H1 (cell line): ENCODE measurements at regions not wholly inside any gene's neighbourhood (a gene's known extent, or its start where the extent isn't known, plus 50 kb on each side); places are given as distances from the start of the nearest gene placed in this dataset.

Experiments used
- CTCF ChIA-PET: fragments of 300-600 bp; sonication (Branson Sonifier 250); formaldehyde crosslinking; loops from one replicate; lab custom pipeline; 2021; ENCODE audit not compliant: partially characterized antibody; lab: Charles Lee
- POLR2A ChIA-PET: fragments of 300-600 bp; sonication (Branson Sonifier 250); formaldehyde crosslinking; loops from one replicate; lab custom pipeline; 2021; ENCODE audit warnings: inconsistent platforms; ENCODE audit not compliant: partially characterized antibody; lab: Charles Lee
- DNase-seq, 2 experiments: peaks; one replicate each; pipeline versions ENCODE4 v3.0.0 to v3.0.0-alpha.2; 2010 to 2022; ENCODE audit warnings: low spot score in 2 of 2, low read depth in 1 of 2, mixed read lengths in 1 of 2
- FAIRE-seq: peaks from 2 replicates; lab custom pipeline; 2011; peaks lifted over from hg19 to GRCh38; lab: Jason Lieb, UNC
- H2AFZ ChIP-seq: 2 replicates; pipeline ENCODE4 v1.8.1; 2012; ENCODE audit warnings: low read length, inconsistent platforms
- H2AK5ac ChIP-seq: 2 replicates; pipeline ENCODE4 v1.6.1; 2013; ENCODE audit warnings: low read depth, low read length
- H2BK120ac ChIP-seq: replicated peaks from 2 replicates; pipeline ENCODE3; 2013; ENCODE audit warnings: low read depth, low read length, inconsistent platforms
- H2BK12ac ChIP-seq: 2 replicates; pipeline ENCODE4 v1.6.1; 2013; ENCODE audit warnings: low read depth, low read length
- H2BK15ac ChIP-seq: 2 replicates; pipeline ENCODE4 v1.6.1; 2013; ENCODE audit warnings: low read length
- H2BK20ac ChIP-seq: 2 replicates; pipeline ENCODE4 v1.6.1; 2013; ENCODE audit warnings: low read length
- H2BK5ac ChIP-seq: 2 replicates; pipeline ENCODE4 v1.6.1; 2013; ENCODE audit warnings: low read depth, low read length
- H3K14ac ChIP-seq: 2 replicates; pipeline ENCODE4 v1.6.1; 2013; ENCODE audit warnings: inconsistent platforms; ENCODE audit not compliant: insufficient read length
- H3K18ac ChIP-seq: 2 replicates; pipeline ENCODE4 v1.6.1; 2013; ENCODE audit warnings: low read length; ENCODE audit errors: extremely low read depth
- H3K23ac ChIP-seq: 2 replicates; pipeline ENCODE4 v1.6.1; 2013; ENCODE audit warnings: inconsistent platforms; ENCODE audit not compliant: insufficient read length
- H3K23me2 ChIP-seq: 2 replicates; pipeline ENCODE4 v1.6.1; 2013; ENCODE audit warnings: low read depth, low read length
- H3K27ac ChIP-seq: 2 replicates; pipeline ENCODE4 v1.6.1; 2011; ENCODE audit warnings: low read depth, low read length, inconsistent platforms
- H3K27me3 ChIP-seq, 4 experiments: replicated peaks in 1 of 4; 1 replicate in 1 of 4; 2 replicates in 3 of 4; pipeline versions ENCODE4 v1.6.1 to v1.8.1; 2011 to 2013; ENCODE audit warnings: low read length in 3 of 4, mild to moderate bottlenecking in 3 of 4, inconsistent platforms in 2 of 4, mixed read lengths in 2 of 4, moderate library complexity in 1 of 4; ENCODE audit not compliant: control insufficient read depth in 3 of 4, insufficient read depth in 3 of 4; ENCODE audit errors: extremely low read depth in 1 of 4
- H3K36me3 ChIP-seq, 4 experiments: 2 replicates each; pipeline versions ENCODE4 v1.6.1 to v1.8.1; 2011 to 2013; ENCODE audit warnings: mild to moderate bottlenecking in 4 of 4, low read length in 3 of 4, moderate library complexity in 2 of 4, control low read depth in 1 of 4, inconsistent platforms in 1 of 4; ENCODE audit not compliant: insufficient read depth in 4 of 4, control insufficient read depth in 2 of 4
- H3K4ac ChIP-seq: replicated peaks from 2 replicates; pipeline ENCODE3; 2013; ENCODE audit warnings: low read length, low read depth, mixed read lengths, inconsistent platforms; ENCODE audit not compliant: insufficient read length
- H3K4me1 ChIP-seq, 4 experiments: replicated peaks in 1 of 4; 1 replicate in 1 of 4; 2 replicates in 3 of 4; pipeline versions ENCODE4 v1.6.1 to v1.8.1; 2011 to 2013; ENCODE audit warnings: low read length in 3 of 4, inconsistent platforms in 2 of 4, mixed read lengths in 1 of 4; ENCODE audit not compliant: insufficient read depth in 4 of 4, control insufficient read depth in 3 of 4
- H3K4me2 ChIP-seq, 2 experiments: 2 replicates each; pipeline versions ENCODE4 v1.6.1 to v1.8.1; 2011 to 2013; ENCODE audit warnings: low read depth in 2 of 2, low read length in 2 of 2, control low read depth in 1 of 2, inconsistent platforms in 1 of 2, mild to moderate bottlenecking in 1 of 2; ENCODE audit not compliant: insufficient read depth in 1 of 2
- H3K4me3 ChIP-seq, 4 experiments: fragments of 200-600, 300-600 bp in 1 of 4; sonication (generic), shearing (Covaris generic), sonication (Bioruptor Twin) in 1 of 4; 2 replicates each; pipeline versions ENCODE4 v1.5.1 to v1.8.1; 2011 to 2016; ENCODE audit warnings: low read length in 4 of 4, low read depth in 3 of 4, control low read depth in 2 of 4, inconsistent platforms in 2 of 4, mild to moderate bottlenecking in 2 of 4, mixed read lengths in 1 of 4, moderate library complexity in 1 of 4; ENCODE audit not compliant: insufficient read depth in 2 of 4; ENCODE audit errors: extremely low read depth in 1 of 4
- H3K56ac ChIP-seq: replicated peaks from 2 replicates; pipeline ENCODE3; 2013; ENCODE audit warnings: low read depth, mild to moderate bottlenecking, mixed read lengths, low read length, inconsistent platforms; ENCODE audit not compliant: insufficient read length
- H3K79me1 ChIP-seq: 2 replicates; pipeline ENCODE4 v1.6.1; 2013; ENCODE audit warnings: low read depth, low read length, control low read depth
- H3K79me2 ChIP-seq, 2 experiments: 2 replicates each; pipeline versions ENCODE4 v1.6.1 to v1.8.1; 2012 to 2013; ENCODE audit warnings: low read length in 2 of 2, mild to moderate bottlenecking in 2 of 2, inconsistent platforms in 1 of 2; ENCODE audit not compliant: insufficient read depth in 2 of 2, control insufficient read depth in 1 of 2
- H3K9ac ChIP-seq, 4 experiments: replicated peaks in 1 of 4; 1 replicate in 1 of 4; 2 replicates in 3 of 4; pipeline versions ENCODE4 v1.6.1 to v1.8.1; 2011 to 2013; ENCODE audit warnings: low read depth in 3 of 4, low read length in 3 of 4, control low read depth in 2 of 4, mild to moderate bottlenecking in 2 of 4, moderate library complexity in 2 of 4, inconsistent platforms in 1 of 4; ENCODE audit errors: extremely low read depth in 1 of 4
- H3K9me3 ChIP-seq, 2 experiments: 2 replicates each; pipeline versions ENCODE4 v1.6.1 to v1.8.1; 2012 to 2013; ENCODE audit warnings: mild to moderate bottlenecking in 2 of 2, moderate library complexity in 2 of 2, control low read depth in 1 of 2, inconsistent platforms in 1 of 2, low read depth in 1 of 2, low read length in 1 of 2, mixed read lengths in 1 of 2; ENCODE audit not compliant: insufficient read depth in 2 of 2
- H4K20me1 ChIP-seq, 2 experiments: replicated peaks in 1 of 2; 2 replicates each; pipeline versions ENCODE3 to v1.8.1; 2011 to 2013; ENCODE audit warnings: inconsistent platforms in 2 of 2, low read length in 2 of 2, mild to moderate bottlenecking in 1 of 2; ENCODE audit not compliant: insufficient read depth in 2 of 2, control insufficient read depth in 1 of 2
- H4K5ac ChIP-seq: 2 replicates; pipeline ENCODE4 v1.6.1; 2013; ENCODE audit warnings: low read length, low read depth, mixed read lengths, inconsistent platforms; ENCODE audit not compliant: insufficient read length
- H4K8ac ChIP-seq: 2 replicates; pipeline ENCODE4 v1.8.0; 2013; ENCODE audit warnings: mild to moderate bottlenecking, moderate library complexity, low read length, inconsistent platforms; ENCODE audit not compliant: insufficient read depth; ENCODE audit errors: extremely low read depth
- H4K91ac ChIP-seq: replicated peaks from 2 replicates; pipeline ENCODE3; 2013; ENCODE audit warnings: low read length, mixed read lengths, inconsistent platforms; ENCODE audit not compliant: insufficient read length
- HDAC6 ChIP-seq: IDR thresholded peaks from one replicate; pipeline ENCODE4 v1.7.1; 2012; ENCODE audit warnings: low read depth, mild to moderate bottlenecking, inconsistent platforms, low read length, moderate library complexity
- SIX5 ChIP-seq: IDR thresholded peaks from 2 replicates; pipeline ENCODE4 v1.6.1; 2011; ENCODE audit warnings: mild to moderate bottlenecking, low read depth, low read length
- WGBS, 2 experiments: shearing (Covaris generic) in 1 of 2; methylation state at CpG; one replicate each; pipeline versions ENCODE4 v1.1.6 to v1.1.7; 2013 to 2015; ENCODE audit warnings: low lambda C conversion rate in 2 of 2, mixed read lengths in 2 of 2, inconsistent platforms in 1 of 2, low coverage in 1 of 2, missing lambda C conversion rate in 1 of 2; ENCODE audit not compliant: insufficient replicate concordance in 2 of 2, insufficient coverage in 1 of 2, insufficient read length in 1 of 2; ENCODE audit errors: extremely low coverage in 1 of 2, missing lambda C conversion rate in 1 of 2; 5-methylcytosine and 5-hydroxymethylcytosine counted together

GRCh38 chr3:13147344-13147743 is 74.1 kb upstream of the IQSEC1 start:
- FAIRE-seq = no peak
- no peak overlapping the region for H4K91ac ChIP-seq

More at GRCh38 chr3:13147344-13147743, 74.1 kb upstream of the IQSEC1 start:
- H3K56ac ChIP-seq = no peak overlapping the region
- no peak overlapping the region for H2BK120ac ChIP-seq
- H3K79me2 ChIP-seq = no peaks in the 10 kb centered on the region
- no peak overlapping the region for H2AK5ac ChIP-seq
- no peak overlapping the region for H2BK15ac ChIP-seq
- 93% methylated on average over 4 of the region's 4 CpGs; no CpG with 5 or more reads in 1 of the 2 experiments for WGBS, 2 experiments
- H3K4me3 ChIP-seq = no peak overlapping the region
- H4K20me1 ChIP-seq = peaks cover 0 to 3% of the 10 kb centered on the region in 2 experiments
- H3K18ac ChIP-seq = no peak overlapping the region
- no peak overlapping the region for H2BK20ac ChIP-seq
- no peaks in the 10 kb centered on the region for H3K9me3 ChIP-seq
- H3K14ac ChIP-seq = no peak overlapping the region
- no peaks in the 10 kb centered on the region for H3K79me1 ChIP-seq
- no peak overlapping the region for H2AFZ ChIP-seq
- H3K27me3 ChIP-seq = no peaks in the 10 kb centered on the region
- no peak overlapping the region for H2BK12ac ChIP-seq
- peaks cover 0 to 3% (median 1%) of the 10 kb centered on the region in 4 experiments; a peak in 1 of 7 replicates for H3K4me1 ChIP-seq
- no peak overlapping the region for H3K9ac ChIP-seq
- no peak for TF ChIP-seq SIX5
- no peak for TF ChIP-seq HDAC6
- H3K4ac ChIP-seq = no peak overlapping the region
- H3K23ac ChIP-seq = no peak overlapping the region
- no peaks in the 10 kb centered on the region for H3K23me2 ChIP-seq
- no peak overlapping the region for H4K5ac ChIP-seq
- ChIA-PET CTCF (interaction anchor here (0.9 to 4.5 kb wide), 8 partner anchors 9 to 160 kb away, joined by 3 to 24 read pairs (median 9); no protein-coding TSS in a partner anchor), POLR2A (no interaction called here)
- H4K8ac ChIP-seq = no peak overlapping the region
- no peak for DNase-seq
- H2BK5ac ChIP-seq = no peak overlapping the region
- H3K4me2 ChIP-seq = no peak overlapping the region
- no peaks in the 10 kb centered on the region for H3K36me3 ChIP-seq
- no peak overlapping the region for H3K27ac ChIP-seq
